ENCODE measurements at regions not wholly inside any gene's neighbourhood (a gene's known extent, or its start where the extent isn't known, plus 50 kb on each side); places are given as distances from the start of the nearest gene placed in this dataset.

- TF ChIP-seq CTCF (IDR thresholded peaks at IDR 0.05), result no peak
- TF ChIP-seq POLR2AphosphoS5 (IDR thresholded peaks at IDR 0.05), result no peak
- TF ChIP-seq POLR2A (IDR thresholded peaks at IDR 0.05), result no peak
These were observed 68.1 kb upstream of the GRXCR1 start for GRCh38 chr4:42824278-42824977.

All from upper lobe of left lung (tissue), 4 donors.